Erythroblast (primary cell): ENCODE measurements at regions not wholly inside any gene's neighbourhood (a gene's known extent, or its start where the extent isn't known, plus 50 kb on each side); places are given as distances from the start of the nearest gene placed in this dataset.

Experiments used
- GATA1 ChIP-seq: IDR thresholded peaks from 2 replicates; pipeline ENCODE4 v1.6.1; 2011; ENCODE audit warnings: low read depth, mild to moderate bottlenecking, control low read depth, low read length, moderate library complexity
- POLR2A ChIP-seq: IDR thresholded peaks from 2 replicates; pipeline ENCODE4 v1.6.1; 2011; ENCODE audit warnings: mild to moderate bottlenecking, low read length

DNA sequence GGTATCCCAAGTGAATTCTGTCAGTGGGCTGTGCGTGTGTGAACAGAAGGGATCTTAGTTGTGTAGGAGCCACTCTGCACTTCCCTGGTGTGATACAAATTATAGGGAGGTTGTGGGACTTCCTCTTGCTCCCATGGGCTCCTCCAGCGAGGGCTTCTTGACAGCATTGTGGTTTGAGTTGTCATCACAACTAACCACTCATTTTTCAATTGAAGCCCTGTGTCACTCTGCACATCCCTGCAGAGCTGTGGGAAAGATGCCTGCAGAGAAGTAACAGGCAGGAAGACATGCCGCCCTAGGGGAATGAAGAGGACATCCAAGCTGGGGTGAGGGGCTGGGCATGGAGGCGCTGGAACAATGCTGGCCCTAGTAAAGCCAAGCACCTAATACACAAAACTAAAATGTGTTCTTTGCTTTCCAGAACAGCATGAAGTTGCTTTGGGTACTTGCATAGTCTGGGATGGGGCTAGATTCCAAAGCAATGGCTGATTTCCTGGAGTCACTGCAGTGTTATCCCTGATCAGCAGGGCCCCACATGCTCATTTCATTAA is 692.5 kb downstream of the TOX3 start:
- TF ChIP-seq POLR2A (no peak), GATA1 (no peak)
